HG03469 (cell line): ENCODE measurements at regions not wholly inside any gene's neighbourhood (a gene's known extent, or its start where the extent isn't known, plus 50 kb on each side); places are given as distances from the start of the nearest gene placed in this dataset.

Experiments used
- ATAC-seq: cut with Tn5 transposase; IDR thresholded peaks from one replicate; pipeline ENCODE4 v1.9.1; 2021; ENCODE audit warnings: mild to moderate bottlenecking, moderate library complexity, moderate number of reproducible peaks; ENCODE audit not compliant: unreplicated experiment

- ATAC-seq: no peak
Measured at GRCh38 chr12:87795555-87795954, 233.6 kb downstream of the C12orf50 start.

GRCh38 chr12:87794854-87795253 lies 234.3 kb downstream of the C12orf50 start:
- ATAC-seq: no peak

DNA sequence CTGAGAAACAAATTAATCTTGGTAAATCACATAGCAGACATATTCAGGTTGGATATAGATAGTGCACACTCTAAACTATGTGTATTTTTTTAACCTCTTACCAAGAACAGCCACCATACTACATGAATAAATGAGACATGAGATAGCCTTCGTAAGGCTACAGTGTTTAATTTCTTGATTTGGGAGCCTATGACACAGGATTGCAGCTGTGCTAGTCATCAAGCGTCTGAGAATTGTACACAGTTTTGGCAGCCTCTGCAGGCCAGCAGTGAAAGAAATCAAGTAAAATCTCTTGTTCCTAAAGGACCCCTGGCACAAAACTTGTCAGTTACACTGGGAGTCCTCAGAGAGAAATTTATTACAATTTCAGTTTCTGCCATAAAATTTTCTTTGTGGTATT lies 236.1 kb downstream of the C12orf50 start:
- no peak for ATAC-seq

GRCh38 chr12:87784350-87784749 lies 244.9 kb downstream of the C12orf50 start:
- ATAC-seq: no peak

DNA sequence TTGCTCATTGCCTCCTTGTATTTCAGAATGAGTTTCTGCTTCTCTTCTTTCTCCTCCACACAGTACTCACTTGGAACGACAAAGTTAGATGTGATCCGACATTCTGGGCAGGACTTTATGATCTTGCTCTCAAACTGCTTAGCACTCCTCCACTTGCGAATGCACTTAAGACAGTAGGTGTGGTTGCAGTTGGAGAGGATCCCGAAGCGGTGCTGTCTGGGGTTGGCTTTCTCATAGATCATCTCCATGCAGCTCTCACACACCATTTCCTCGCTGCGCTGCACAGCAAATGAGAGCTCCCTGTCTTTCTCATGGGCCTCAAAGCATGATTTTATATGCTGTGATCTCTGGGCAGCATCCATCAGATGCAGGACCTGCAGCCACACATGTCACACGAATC lies 245.7 kb downstream of the C12orf50 start:
- ATAC-seq: no peak

DNA sequence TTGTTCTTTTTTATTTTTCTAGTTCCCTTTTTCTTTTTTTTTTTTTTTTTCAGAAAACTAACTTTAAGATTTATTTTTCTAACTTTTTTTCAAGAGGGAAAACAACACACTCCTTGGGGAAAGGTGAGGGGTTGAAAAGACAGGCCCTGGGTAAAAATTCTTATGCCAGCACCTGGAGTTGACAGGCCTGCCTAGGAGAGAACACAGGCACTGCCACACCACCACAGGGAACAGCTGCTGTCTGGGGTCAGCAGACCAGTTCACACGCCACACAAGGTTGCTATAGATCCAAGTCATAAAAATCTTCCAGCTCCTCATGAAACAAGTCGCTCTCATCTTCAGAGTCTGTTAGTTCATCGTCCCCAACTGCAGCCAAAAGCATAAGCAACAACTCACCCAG lies 246.4 kb downstream of the C12orf50 start:
- no peak for ATAC-seq

GRCh38 chr12:87779858-87780498 lies 249.2 kb downstream of the C12orf50 start:
- no peak for ATAC-seq

GRCh38 chr12:87779016-87779415 lies 250.2 kb downstream of the C12orf50 start:
- ATAC-seq: no peak

DNA sequence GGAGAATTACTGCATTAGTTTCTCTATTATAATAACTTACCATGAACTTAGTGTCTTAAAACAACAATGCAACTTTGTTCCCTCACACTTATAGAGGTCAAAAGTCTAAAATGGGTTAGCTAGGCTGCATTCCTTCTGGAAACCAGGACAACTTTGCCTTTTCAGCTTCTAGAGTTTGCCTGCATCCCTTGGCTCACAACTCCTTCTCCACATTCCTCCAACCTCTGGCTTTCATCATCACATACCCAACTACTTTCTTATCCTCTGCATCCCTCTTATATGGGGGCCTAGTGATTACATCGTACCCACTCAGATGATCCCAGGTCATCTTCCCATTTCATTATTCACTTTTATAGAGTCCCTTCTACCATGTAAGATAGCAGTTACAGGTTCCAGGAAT lies 251.1 kb downstream of the C12orf50 start:
- ATAC-seq: no peak

DNA sequence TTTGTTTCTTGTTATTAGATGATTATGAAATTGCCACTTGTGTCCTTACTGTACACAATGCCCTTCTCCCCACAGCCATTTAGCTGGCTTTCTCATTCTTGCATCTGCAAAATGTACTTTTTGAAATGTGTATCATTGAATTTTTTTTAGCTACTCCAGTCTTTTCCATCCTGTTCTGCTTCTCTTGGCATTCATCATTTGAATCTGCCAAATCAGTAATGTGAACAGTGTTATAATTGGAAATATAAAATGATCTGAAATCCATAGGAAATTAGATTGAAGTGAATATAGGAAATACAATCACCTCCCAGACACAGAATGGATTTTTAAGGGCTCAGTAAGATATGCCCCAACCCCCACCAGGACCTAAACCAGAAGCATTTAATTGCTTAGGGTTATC lies 253.4 kb downstream of the C12orf50 start:
- no peak for ATAC-seq

GRCh38 chr12:87775051-87775450 lies 254.2 kb downstream of the C12orf50 start:
- ATAC-seq: no peak

GRCh38 chr12:87772401-87772800 lies 256.8 kb downstream of the C12orf50 start:
- no peak for ATAC-seq

GRCh38 chr12:87768501-87769287 lies 260.5 kb downstream of the C12orf50 start:
- ATAC-seq: no peak

- no peak for ATAC-seq
Measured at GRCh38 chr12:87766044-87766443, 263.2 kb downstream of the C12orf50 start.

DNA sequence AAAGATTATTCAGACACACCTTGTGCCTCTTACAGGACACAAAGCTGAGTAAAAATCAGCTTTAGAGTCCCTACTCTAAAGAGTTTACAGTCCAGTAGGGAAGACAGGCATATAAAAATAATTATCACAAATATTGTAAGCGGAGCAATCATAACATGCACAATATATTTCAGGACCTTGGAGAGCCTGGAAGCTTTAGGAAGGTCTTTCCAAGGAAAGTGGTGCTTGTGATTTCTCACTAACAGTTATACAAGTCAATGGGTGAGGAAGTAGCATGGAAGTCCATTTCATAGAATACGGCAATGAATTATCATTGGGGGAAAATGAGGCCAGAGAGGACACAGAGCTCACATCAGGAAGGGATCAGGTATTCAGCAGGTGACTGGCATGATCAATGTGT lies 268.3 kb downstream of the C12orf50 start:
- no peak for ATAC-seq

GRCh38 chr12:87758271-87758670 lies 270.9 kb downstream of the C12orf50 start:
- ATAC-seq: no peak

- no peak for ATAC-seq
Measured at GRCh38 chr12:87756721-87757120, 272.5 kb downstream of the C12orf50 start.

GRCh38 chr12:87756111-87756510 lies 273.1 kb downstream of the C12orf50 start:
- no peak for ATAC-seq

DNA sequence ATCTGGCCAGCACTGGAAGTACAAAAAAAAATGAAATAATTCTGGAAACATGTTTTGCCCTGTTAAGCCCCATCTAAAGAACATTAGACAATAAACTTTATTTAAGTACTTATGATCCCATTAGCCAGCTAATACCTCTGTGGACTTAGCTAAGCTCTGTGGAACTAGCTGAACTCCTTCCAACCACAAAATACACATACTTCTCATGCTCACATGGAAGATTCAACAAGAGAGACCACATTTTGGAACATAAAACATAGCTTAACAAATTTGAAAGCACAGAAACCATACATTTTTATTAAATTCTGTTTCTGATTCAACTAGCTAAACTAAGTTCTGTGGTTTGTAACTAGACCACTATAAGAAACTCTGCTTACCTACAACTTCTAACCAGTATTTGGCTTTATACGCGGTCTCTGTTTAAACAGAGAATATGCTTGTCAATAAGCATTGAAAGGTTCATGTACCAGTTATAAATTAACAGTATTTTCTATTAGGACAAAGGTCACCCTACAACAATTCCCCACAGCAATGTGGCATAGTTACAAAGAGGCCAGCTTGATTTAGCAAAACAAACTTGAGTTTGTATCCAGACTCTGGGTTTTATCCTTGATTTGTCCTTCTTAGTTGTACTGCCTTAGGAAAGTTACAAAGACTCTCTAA lies 300.1 kb downstream of the C12orf50 start:
- no peak for ATAC-seq

DNA sequence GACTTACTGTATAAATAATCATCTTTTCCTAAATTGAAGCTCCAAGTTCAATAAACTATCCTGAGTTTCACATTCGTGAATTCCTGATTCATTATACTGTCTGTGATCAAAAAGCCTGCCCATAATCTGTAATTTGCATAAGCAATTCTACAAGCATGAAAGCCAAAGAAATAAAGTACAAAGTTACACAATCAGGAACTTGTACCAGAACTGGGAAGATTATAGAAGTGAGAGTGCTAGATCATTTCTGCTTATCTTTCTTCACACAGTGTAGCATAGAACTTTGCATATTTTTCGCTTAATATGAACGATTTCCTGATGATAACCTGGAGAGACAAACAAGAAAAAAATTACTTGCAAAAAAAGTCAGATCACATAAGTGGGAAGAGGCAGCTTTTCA lies 308.2 kb downstream of the C12orf50 start:
- no peak for ATAC-seq

- no peak for ATAC-seq
Measured at GRCh38 chr12:87704374-87704773, 324.8 kb downstream of the C12orf50 start.

GRCh38 chr12:87690236-87690810 lies 338.9 kb downstream of the C12orf50 start:
- no peak for ATAC-seq
